OCI-LY1 (cell line): ENCODE measurements at regions not wholly inside any gene's neighbourhood (a gene's known extent, or its start where the extent isn't known, plus 50 kb on each side); places are given as distances from the start of the nearest gene placed in this dataset.

Experiments used
- EZH2 ChIP-seq: fragments of 200-600 bp; sonication (generic), shearing (Covaris generic); IDR thresholded peaks from 2 replicates; pipeline ENCODE4 v1.8.0; 2017; ENCODE audit warnings: borderline replicate concordance, mixed run types, mild to moderate bottlenecking, antibody characterized with exemption, low read length, moderate library complexity, mixed read lengths
- TF ChIP-seq, protein P1 (sequence below): fragments of 200-600 bp; sonication (generic), shearing (Covaris generic); IDR thresholded peaks from 2 replicates; pipeline ENCODE4 v1.5.1; 2017; ENCODE audit warnings: mild to moderate bottlenecking, antibody characterized with exemption, low read length, moderate library complexity, mixed read lengths

DNA sequence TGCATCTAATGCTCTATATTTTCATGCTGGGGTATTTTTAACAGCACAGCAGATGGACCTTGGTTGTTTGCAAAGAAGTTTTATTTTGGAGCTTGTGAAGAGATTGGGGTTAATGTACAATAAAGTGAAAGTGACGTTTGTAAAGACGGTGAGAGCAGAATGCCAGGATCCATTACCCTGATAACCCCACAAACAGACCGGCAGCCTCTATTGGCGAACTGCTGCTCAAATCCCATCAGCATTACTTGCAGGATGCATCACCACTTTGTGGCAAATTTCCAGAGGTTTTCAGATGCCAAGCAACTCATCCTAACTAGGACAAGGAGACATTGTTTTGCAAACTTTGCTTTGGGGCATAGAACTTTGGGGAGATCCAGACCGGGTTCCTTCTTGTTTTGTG lies 383.3 kb upstream of the ZNF462 start:
- TF ChIP-seq, protein P1, sequence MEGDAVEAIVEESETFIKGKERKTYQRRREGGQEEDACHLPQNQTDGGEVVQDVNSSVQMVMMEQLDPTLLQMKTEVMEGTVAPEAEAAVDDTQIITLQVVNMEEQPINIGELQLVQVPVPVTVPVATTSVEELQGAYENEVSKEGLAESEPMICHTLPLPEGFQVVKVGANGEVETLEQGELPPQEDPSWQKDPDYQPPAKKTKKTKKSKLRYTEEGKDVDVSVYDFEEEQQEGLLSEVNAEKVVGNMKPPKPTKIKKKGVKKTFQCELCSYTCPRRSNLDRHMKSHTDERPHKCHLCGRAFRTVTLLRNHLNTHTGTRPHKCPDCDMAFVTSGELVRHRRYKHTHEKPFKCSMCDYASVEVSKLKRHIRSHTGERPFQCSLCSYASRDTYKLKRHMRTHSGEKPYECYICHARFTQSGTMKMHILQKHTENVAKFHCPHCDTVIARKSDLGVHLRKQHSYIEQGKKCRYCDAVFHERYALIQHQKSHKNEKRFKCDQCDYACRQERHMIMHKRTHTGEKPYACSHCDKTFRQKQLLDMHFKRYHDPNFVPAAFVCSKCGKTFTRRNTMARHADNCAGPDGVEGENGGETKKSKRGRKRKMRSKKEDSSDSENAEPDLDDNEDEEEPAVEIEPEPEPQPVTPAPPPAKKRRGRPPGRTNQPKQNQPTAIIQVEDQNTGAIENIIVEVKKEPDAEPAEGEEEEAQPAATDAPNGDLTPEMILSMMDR = no peak
- TF ChIP-seq EZH2 = no peak
